Gastrocnemius medialis (tissue), 4 donors: ENCODE measurements at regions not wholly inside any gene's neighbourhood (a gene's known extent, or its start where the extent isn't known, plus 50 kb on each side); places are given as distances from the start of the nearest gene placed in this dataset.

Experiments
- CTCF ChIP-seq, 5 experiments: fragments of 450-650 bp in 3 of 5; fragments of 200-600 bp in 2 of 5; sonication (generic) in 2 of 5; IDR thresholded peaks in 4 of 5; conservative IDR thresholded peaks in 1 of 5; 1 replicate in 4 of 5; 2 replicates in 1 of 5; pipeline ENCODE4 v1.5.1; 2016 to 2019; ENCODE audit warnings: antibody characterized with exemption in 5 of 5, mild to moderate bottlenecking in 3 of 5, moderate library complexity in 3 of 5
- POLR2A ChIP-seq, 2 donors: fragments of 450-650 bp; IDR thresholded peaks; one replicate each; pipeline ENCODE4 v1.6.1; 2017; ENCODE audit warnings: antibody characterized with exemption in 2 of 2, mild to moderate bottlenecking in 2 of 2, moderate library complexity in 2 of 2

DNA sequence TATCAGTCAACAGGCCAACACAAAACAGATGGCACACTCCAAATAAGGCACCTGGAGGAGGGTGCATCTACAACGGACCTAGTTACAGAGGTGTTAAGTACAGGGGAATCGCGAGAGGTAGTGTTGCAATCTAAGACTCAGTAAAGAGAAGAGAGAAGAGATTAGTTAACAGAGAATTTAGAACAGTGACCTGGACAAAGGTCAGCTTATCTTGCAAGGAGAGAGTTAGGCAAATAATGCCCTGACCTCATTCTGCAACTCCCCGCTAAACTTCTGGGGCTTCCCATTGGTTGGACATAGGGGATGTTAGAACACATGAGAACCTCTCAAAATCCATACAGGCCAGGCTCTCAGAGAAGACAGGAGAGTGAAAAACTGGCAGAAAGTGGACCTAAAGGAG lies 289.4 kb upstream of the GK2 start:
- TF ChIP-seq CTCF (IDR thresholded peaks at IDR 0.05 in 4 of 5, conservative IDR thresholded peaks at IDR 0.05 in 1 of 5) (no peak), POLR2A (IDR thresholded peaks at IDR 0.05) (no peak)
